RWPE2 (cell line): ENCODE measurements at regions not wholly inside any gene's neighbourhood (a gene's known extent, or its start where the extent isn't known, plus 50 kb on each side); places are given as distances from the start of the nearest gene placed in this dataset.
A peak's percentile ranks its signal among the peaks of the same experiment; 100 is the strongest.

ENCODE experiments used
- ATAC-seq: fragments of 200-7000 bp; cut with Tn5 transposase; 3 replicates; pipeline ENCODE4 v1.9.1; 2021; ENCODE audit warnings: low read depth
- DNase-seq: peaks from one replicate; pipeline ENCODE4 v3.0.0-alpha.2; 2020; ENCODE audit warnings: low spot score
- H3K27ac ChIP-seq: fragments of 450-650 bp; 2 replicates; pipeline ENCODE4 v1.5.1; 2017; ENCODE audit warnings: mild to moderate bottlenecking; ENCODE audit not compliant: poor library complexity, severe bottlenecking
- H3K27me3 ChIP-seq: fragments of 250-450 bp; sonication (Bioruptor Pico); 2 replicates; pipeline ENCODE4 v1.5.1; 2021; ENCODE audit warnings: mild to moderate bottlenecking, moderate library complexity; ENCODE audit not compliant: insufficient read depth, poor library complexity, severe bottlenecking
- H3K36me3 ChIP-seq: fragments of 250-450 bp; sonication (Bioruptor Pico); 2 replicates; pipeline ENCODE4 v1.5.1; 2020; ENCODE audit warnings: low read depth, mild to moderate bottlenecking, moderate library complexity
- H3K4me1 ChIP-seq: fragments of 250-450 bp; sonication (Bioruptor Pico); 2 replicates; pipeline ENCODE4 v1.5.1; 2021; ENCODE audit warnings: mild to moderate bottlenecking, moderate library complexity; ENCODE audit not compliant: insufficient read depth, poor library complexity, severe bottlenecking
- H3K4me3 ChIP-seq: fragments of 250-450 bp; sonication (Bioruptor Pico); 2 replicates; pipeline ENCODE4 v1.5.1; 2021; ENCODE audit warnings: mild to moderate bottlenecking, moderate library complexity; ENCODE audit not compliant: severe bottlenecking
- H3K9me3 ChIP-seq: fragments of 250-450 bp; sonication (Bioruptor Pico); 2 replicates; pipeline ENCODE4 v1.5.1; 2021; ENCODE audit warnings: mild to moderate bottlenecking, moderate library complexity; ENCODE audit not compliant: severe bottlenecking
- TF ChIP-seq, protein P1 (sequence below): fragments of 450-650 bp; IDR thresholded peaks from one replicate; pipeline ENCODE4 v1.5.1; 2017; ENCODE audit warnings: mild to moderate bottlenecking, moderate library complexity; ENCODE audit not compliant: poor library complexity, severe bottlenecking

DNA sequence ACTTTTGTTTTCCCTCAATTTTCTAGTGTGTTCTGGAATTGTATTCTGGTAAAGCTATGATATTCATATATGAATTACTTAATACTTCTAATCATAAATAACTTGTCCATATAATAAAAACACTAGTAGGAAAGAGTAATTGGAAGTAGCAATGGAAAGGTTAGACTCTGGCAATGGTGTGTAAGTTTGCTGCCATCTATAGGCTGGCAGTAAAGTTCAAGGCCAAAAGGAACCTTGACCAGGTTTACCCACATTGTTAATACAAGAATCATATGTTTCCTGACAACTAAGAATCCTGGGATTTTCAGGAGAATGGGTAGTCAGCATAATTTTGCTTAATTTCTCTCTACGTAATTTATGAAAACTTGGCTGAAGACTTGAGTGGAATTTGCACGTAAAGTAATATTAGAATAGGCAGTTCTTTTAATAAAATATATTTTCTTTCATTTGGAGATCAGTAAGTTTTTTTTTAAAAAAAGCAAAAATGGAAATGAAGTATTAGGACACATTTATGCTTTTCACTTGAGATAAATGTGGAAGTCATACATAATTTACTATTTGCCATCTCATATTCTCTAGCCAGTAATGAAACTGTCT is 926.7 kb downstream of the GALC start:
- Histone ChIP-seq H3K9me3 (no peaks in the 10 kb centered on the region), H3K27me3 (no peaks in the 10 kb centered on the region), H3K36me3 (no peaks in the 10 kb centered on the region), H3K27ac (no peak overlapping the region), H3K4me3 (no peak overlapping the region), H3K4me1 (peaks cover 5% of the 10 kb centered on the region)
- TF ChIP-seq, protein P1, sequence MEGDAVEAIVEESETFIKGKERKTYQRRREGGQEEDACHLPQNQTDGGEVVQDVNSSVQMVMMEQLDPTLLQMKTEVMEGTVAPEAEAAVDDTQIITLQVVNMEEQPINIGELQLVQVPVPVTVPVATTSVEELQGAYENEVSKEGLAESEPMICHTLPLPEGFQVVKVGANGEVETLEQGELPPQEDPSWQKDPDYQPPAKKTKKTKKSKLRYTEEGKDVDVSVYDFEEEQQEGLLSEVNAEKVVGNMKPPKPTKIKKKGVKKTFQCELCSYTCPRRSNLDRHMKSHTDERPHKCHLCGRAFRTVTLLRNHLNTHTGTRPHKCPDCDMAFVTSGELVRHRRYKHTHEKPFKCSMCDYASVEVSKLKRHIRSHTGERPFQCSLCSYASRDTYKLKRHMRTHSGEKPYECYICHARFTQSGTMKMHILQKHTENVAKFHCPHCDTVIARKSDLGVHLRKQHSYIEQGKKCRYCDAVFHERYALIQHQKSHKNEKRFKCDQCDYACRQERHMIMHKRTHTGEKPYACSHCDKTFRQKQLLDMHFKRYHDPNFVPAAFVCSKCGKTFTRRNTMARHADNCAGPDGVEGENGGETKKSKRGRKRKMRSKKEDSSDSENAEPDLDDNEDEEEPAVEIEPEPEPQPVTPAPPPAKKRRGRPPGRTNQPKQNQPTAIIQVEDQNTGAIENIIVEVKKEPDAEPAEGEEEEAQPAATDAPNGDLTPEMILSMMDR = peak; percentile 91
- peak; percentile 70 for ATAC-seq
- no peak for DNase-seq

DNA sequence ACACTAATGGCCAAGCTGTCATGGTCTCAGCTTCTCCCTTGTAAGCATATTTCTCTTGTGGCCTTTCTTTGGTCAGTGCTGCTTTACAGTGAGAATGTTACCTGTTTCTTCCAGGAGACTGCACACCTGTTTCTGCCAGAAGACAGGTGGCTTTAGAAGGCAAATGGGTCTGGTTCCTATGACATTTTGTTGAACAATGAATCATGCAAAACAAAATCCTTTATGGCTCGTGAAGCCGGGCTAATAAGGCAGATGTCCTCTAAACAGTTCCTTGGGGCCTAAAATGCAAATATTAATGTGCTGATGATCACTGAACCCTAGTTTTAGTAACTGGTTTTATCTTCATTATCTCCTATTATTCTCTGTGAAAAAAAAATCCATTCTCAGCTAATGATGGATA is 927.6 kb downstream of the GALC start:
- peaks cover 5% of the 10 kb centered on the region for H3K4me1 ChIP-seq
- no peak for DNase-seq
- H3K36me3 ChIP-seq = no peaks in the 10 kb centered on the region
- H3K27me3 ChIP-seq = no peaks in the 10 kb centered on the region
- no peak for ATAC-seq
- no peak overlapping the region for H3K4me3 ChIP-seq
- no peak overlapping the region for H3K27ac ChIP-seq
- TF ChIP-seq, protein P1 = no peak
- H3K9me3 ChIP-seq = no peaks in the 10 kb centered on the region

- Histone ChIP-seq H3K27ac (no peak overlapping the region), H3K9me3 (no peaks in the 10 kb centered on the region), H3K36me3 (no peaks in the 10 kb centered on the region), H3K4me1 (peaks cover 5% of the 10 kb centered on the region), H3K4me3 (no peak overlapping the region), H3K27me3 (no peaks in the 10 kb centered on the region)
- ATAC-seq (no peak), DNase-seq (no peak)
- TF ChIP-seq, protein P1 = no peak
Measured at GRCh38 chr14:87063181-87063580, 929.8 kb downstream of the GALC start.

- no peaks in the 10 kb centered on the region for H3K36me3 ChIP-seq
- TF ChIP-seq, protein P1 = no peak
Measured at GRCh38 chr14:87060405-87060804, 932.6 kb downstream of the GALC start.

DNA sequence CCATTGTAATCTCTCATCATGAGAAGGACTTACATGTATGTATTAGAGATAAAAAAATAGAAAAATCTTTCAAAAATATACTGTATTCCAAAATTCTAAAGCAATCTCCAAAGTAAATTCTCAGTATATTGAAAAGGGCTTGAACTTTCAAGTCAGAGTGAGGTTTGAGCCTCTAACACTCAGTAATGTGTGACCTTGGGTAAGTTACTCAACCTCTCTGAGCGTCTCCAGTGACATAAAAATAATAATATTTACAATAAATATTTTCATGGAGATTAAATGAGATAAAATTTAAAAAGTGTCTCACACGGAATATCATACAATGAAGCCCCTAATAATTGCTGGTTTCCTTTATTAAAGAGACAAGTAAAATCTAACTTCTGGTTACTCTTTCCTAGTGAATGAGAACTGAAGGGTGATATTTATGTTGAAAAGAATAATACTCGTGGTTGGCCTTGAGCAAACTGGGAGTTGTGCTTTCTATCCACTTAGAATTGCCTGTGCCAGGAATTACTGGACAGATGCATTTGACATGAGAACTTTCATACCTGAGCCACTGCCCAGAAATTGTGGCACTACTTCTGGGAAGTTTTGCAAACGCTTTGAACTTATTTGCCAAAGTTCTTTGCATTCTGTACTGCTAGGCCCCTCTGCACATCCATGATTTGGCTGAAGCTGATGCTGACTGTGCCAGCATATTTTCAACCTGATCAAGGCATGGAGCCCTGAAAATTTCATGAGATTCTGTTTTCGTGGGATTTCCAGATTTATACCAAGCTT is 933.7 kb downstream of the GALC start:
- Histone ChIP-seq H3K4me3 (no peak overlapping the region), H3K27ac (no peak overlapping the region), H3K36me3 (no peaks in the 10 kb centered on the region), H3K9me3 (no peaks in the 10 kb centered on the region), H3K27me3 (no peaks in the 10 kb centered on the region), H3K4me1 (peaks cover 5% of the 10 kb centered on the region)
- ATAC-seq (no peak), DNase-seq (no peak)
- TF ChIP-seq, protein P1 = no peak

More at GRCh38 chr14:87060405-87060804, 932.6 kb downstream of the GALC start:
- Histone ChIP-seq H3K4me3 (no peak overlapping the region), H3K27me3 (no peaks in the 10 kb centered on the region), H3K4me1 (peaks cover 5% of the 10 kb centered on the region), H3K27ac (no peak overlapping the region), H3K9me3 (no peaks in the 10 kb centered on the region)
- no peak for ATAC-seq
- no peak for DNase-seq
